ENCODE measurements at regions not wholly inside any gene's neighbourhood (a gene's known extent, or its start where the extent isn't known, plus 50 kb on each side); places are given as distances from the start of the nearest gene placed in this dataset.
A peak's percentile ranks its signal among the peaks of the same experiment; 100 is the strongest.

DNA sequence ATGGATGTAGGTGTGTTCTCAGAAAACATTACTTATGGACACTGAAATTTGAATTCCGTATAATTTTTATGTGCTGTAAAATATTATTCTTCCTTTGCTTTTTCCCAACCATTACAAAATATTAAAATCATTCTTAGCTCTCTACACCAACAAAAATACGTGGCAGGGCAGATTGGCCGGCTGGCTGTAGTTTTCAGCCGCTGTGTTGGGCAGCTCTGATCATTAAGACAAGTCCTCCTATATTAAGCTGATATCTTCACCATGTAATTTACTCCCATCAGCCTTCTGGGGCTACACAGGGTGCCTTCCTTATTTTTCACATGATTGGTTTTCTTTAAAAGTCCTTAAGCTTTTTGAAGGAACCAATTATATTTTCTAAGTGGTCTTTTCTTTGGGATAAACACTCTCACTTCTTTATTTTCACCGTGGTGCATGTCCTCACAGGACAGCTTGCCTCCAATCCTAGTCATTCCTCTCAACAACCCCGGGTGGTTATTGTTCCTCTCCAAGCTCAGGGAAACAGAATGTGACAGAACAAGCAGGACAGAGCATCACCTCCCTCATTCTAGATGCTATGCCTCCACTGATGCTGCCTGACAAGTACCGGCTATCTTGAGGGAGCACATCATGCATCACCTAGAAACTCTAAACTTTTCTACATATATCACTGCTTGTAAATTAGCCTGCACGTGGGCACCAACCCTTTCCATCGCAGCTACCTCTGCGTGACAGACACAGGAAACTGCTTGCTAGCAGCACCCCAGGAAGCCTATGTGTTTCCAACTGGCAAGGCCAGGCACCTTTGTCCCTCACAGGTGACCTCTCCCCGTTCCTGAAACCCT is 362.3 kb downstream of the MYCN start:
- peaks cover 43% of the 10 kb centered on the region for H3K27me3 ChIP-seq (ENCODE audit: low read depth)
- H3K9me3 ChIP-seq (replicated peaks): peaks cover 13% of the 10 kb centered on the region
- intact Hi-C loops (cut with micrococcal nuclease): no loop called here
- no peak for DNase-seq
- H3K4me1 ChIP-seq: no peaks in the 10 kb centered on the region
- peak overlapping the region; percentile 39 for H3K4me3 ChIP-seq
- H3K27ac ChIP-seq (replicated peaks): no peak overlapping the region
- no peak for TF ChIP-seq CTCF (IDR thresholded peaks at IDR 0.05; ENCODE audit: borderline replicate concordance)
- H3K36me3 ChIP-seq: no peaks in the 10 kb centered on the region

DNA sequence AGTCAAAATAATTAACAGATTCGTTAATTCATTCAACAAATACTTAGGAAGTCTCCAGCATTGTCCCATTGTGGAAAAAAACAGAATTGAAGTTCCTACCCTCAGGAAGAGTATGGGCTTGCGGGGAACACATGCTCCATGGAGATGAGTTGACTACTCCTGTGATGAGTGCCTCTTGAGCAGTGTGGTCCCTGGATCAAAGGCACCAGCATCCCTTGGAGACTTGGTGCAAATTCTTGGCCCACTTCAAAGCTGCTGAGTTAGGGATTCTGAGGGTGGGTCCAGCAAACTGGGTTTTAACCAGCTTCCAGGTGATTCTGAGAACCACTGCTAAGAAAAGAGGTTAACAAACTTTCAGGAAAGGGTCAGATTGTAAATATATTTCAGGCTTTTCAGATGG is 361.6 kb downstream of the MYCN start:
- H3K36me3 ChIP-seq: no peaks in the 10 kb centered on the region
- H3K9me3 ChIP-seq (replicated peaks): peaks cover 13% of the 10 kb centered on the region
- H3K27ac ChIP-seq (replicated peaks): no peak overlapping the region
- TF ChIP-seq CTCF (IDR thresholded peaks at IDR 0.05; ENCODE audit: borderline replicate concordance): no peak
- H3K4me1 ChIP-seq: no peaks in the 10 kb centered on the region
- peaks cover 43% of the 10 kb centered on the region for H3K27me3 ChIP-seq (ENCODE audit: low read depth)
- no peak overlapping the region for H3K4me3 ChIP-seq
- intact Hi-C loops (cut with micrococcal nuclease): no loop called here
- DNase-seq: no peak

GRCh38 chr2:16298866-16299265 is 358.5 kb downstream of the MYCN start:
- Histone ChIP-seq H3K4me1 (no peaks in the 10 kb centered on the region), H3K36me3 (no peaks in the 10 kb centered on the region), H3K27ac (replicated peaks) (no peak overlapping the region), H3K27me3 (ENCODE audit: low read depth) (peaks cover 20% of the 10 kb centered on the region), H3K4me3 (no peak overlapping the region), H3K9me3 (replicated peaks) (peaks cover 13% of the 10 kb centered on the region)
- TF ChIP-seq CTCF (IDR thresholded peaks at IDR 0.05; ENCODE audit: borderline replicate concordance): no peak
- intact Hi-C loops (cut with micrococcal nuclease): no loop called here
- no peak for DNase-seq

DNA sequence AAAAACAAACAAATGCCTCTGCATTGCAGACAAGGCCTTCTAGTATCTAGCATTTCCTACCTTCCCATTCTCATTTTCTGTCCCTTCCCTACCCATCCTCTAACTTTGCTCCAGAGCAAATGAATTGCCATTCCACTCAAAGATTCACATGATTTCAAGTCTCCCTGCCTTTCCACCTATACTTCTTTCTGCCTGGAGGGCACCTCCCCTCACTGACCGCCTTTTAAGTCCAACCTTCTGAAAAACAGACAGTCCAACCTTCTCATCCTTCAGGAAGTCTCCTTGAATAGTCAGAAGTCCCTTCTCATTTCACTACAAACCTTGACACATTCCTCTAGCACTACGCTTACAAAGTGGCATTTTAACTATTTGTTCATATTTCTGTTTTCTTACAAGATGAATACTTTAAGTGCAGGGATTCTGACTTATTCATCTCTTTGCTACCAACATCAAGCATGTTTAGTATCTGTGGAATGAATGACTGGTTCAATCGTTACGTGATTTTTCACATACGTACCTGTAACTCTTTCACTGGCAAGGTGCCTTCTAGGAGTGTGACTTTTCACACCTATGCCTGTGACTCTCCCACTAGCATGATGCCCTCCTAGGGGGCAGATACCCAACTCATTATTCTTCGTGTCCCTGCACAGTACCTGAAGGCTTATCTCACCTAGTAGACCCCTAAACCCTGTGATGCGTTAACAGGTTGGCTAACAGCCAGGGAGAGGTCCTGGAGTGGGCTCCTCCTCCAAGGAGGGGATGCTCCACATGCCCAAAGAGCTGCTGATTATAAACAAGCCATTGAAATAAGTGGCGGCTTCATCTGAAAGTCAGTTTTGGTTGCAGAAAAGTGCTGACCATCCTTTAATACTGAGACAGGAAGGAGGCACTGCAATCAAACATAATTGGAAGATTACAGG is 356.2 kb downstream of the MYCN start:
- intact Hi-C loops (cut with micrococcal nuclease): no loop called here
- no peak for TF ChIP-seq CTCF (IDR thresholded peaks at IDR 0.05; ENCODE audit: borderline replicate concordance)
- peaks cover 6% of the 10 kb centered on the region for H3K27me3 ChIP-seq (ENCODE audit: low read depth)

GRCh38 chr2:16296038-16296290 is 355.6 kb downstream of the MYCN start:
- Histone ChIP-seq H3K4me1 (no peaks in the 10 kb centered on the region), H3K36me3 (no peaks in the 10 kb centered on the region), H3K27me3 (ENCODE audit: low read depth) (peaks cover 11% of the 10 kb centered on the region), H3K4me3 (no peak overlapping the region), H3K9me3 (replicated peaks) (peaks cover 13% of the 10 kb centered on the region), H3K27ac (replicated peaks) (no peak overlapping the region)
- no peak for TF ChIP-seq CTCF (IDR thresholded peaks at IDR 0.05; ENCODE audit: borderline replicate concordance)
- DNase-seq: no peak
- intact Hi-C loops (cut with micrococcal nuclease): no loop called here

More for the DNA sequence above, 356.2 kb downstream of the MYCN start:
- Histone ChIP-seq H3K4me3 (no peak overlapping the region), H3K4me1 (no peaks in the 10 kb centered on the region), H3K9me3 (replicated peaks) (peaks cover 13% of the 10 kb centered on the region), H3K27ac (replicated peaks) (no peak overlapping the region), H3K36me3 (no peaks in the 10 kb centered on the region)
- no peak for DNase-seq

All from left ventricle myocardium inferior (tissue), 1 donor.